ENCODE measurements at regions not wholly inside any gene's neighbourhood (a gene's known extent, or its start where the extent isn't known, plus 50 kb on each side); places are given as distances from the start of the nearest gene placed in this dataset.

GRCh38 chr10:78909221-78909620, 159.5 kb upstream of the ZMIZ1 start:
- Histone ChIP-seq H3K27ac (ENCODE audit: low read depth, low read length, poor library complexity, severe bottlenecking) (no peak overlapping the region), H3K9me3 (ENCODE audit: low read depth, low read length, poor library complexity, severe bottlenecking) (no peaks in the 10 kb centered on the region), H3K36me3 (ENCODE audit: insufficient read depth, low read length, poor library complexity, severe bottlenecking) (no peaks in the 10 kb centered on the region), H3K27me3 (replicated peaks; ENCODE audit: insufficient read depth, low read depth, low read length, poor library complexity) (no peaks in the 10 kb centered on the region), H3K4me3 (ENCODE audit: low read depth, low read length, poor library complexity, severe bottlenecking) (no peak overlapping the region), H3K4me1 (ENCODE audit: insufficient read depth, low read length, poor library complexity, severe bottlenecking) (no peaks in the 10 kb centered on the region)
- TF ChIP-seq EZH2 (IDR thresholded peaks at IDR 0.05; ENCODE audit: borderline replicate concordance, low read depth, low read length, poor library complexity, severe bottlenecking), result no peak
- TF ChIP-seq CTCF (conservative IDR thresholded peaks at IDR 0.05; ENCODE audit: low read depth, low read length), result no peak
- CTCF ChIA-PET, result no interaction called here
- DNase-seq (ENCODE audit: low spot score), result no peak
- BruUV-seq (replicated peaks), result no TSS peak
- POLR2A ChIA-PET (ENCODE audit: low non-redundant PET), result no interaction called here
- intact Hi-C loops (cut with micrococcal nuclease; ENCODE audit: unreplicated experiment), result no loop called here

GRCh38 chr10:78910021-78910420, 158.7 kb upstream of the ZMIZ1 start:
- BruUV-seq (replicated peaks), result no TSS peak
- Histone ChIP-seq H3K4me3 (ENCODE audit: low read depth, low read length, poor library complexity, severe bottlenecking) (no peak overlapping the region), H3K9me3 (ENCODE audit: low read depth, low read length, poor library complexity, severe bottlenecking) (no peaks in the 10 kb centered on the region), H3K27me3 (replicated peaks; ENCODE audit: insufficient read depth, low read depth, low read length, poor library complexity) (no peaks in the 10 kb centered on the region), H3K36me3 (ENCODE audit: insufficient read depth, low read length, poor library complexity, severe bottlenecking) (no peaks in the 10 kb centered on the region), H3K27ac (ENCODE audit: low read depth, low read length, poor library complexity, severe bottlenecking) (no peak overlapping the region), H3K4me1 (ENCODE audit: insufficient read depth, low read length, poor library complexity, severe bottlenecking) (peaks cover 6% of the 10 kb centered on the region)
- CTCF ChIA-PET, result no interaction called here
- no peak for DNase-seq (ENCODE audit: low spot score)
- TF ChIP-seq EZH2 (IDR thresholded peaks at IDR 0.05; ENCODE audit: borderline replicate concordance, low read depth, low read length, poor library complexity, severe bottlenecking), result no peak
- no peak for TF ChIP-seq CTCF (conservative IDR thresholded peaks at IDR 0.05; ENCODE audit: low read depth, low read length)
- POLR2A ChIA-PET (ENCODE audit: low non-redundant PET), result no interaction called here
- intact Hi-C loops (cut with micrococcal nuclease; ENCODE audit: unreplicated experiment), result no loop called here

- POLR2A ChIA-PET (ENCODE audit: low non-redundant PET), result no interaction called here
Measured at GRCh38 chr10:78910476-78910875, 158.3 kb upstream of the ZMIZ1 start.

More at GRCh38 chr10:78910476-78910875, 158.3 kb upstream of the ZMIZ1 start:
- Histone ChIP-seq H3K4me3 (ENCODE audit: low read depth, low read length, poor library complexity, severe bottlenecking) (no peak overlapping the region), H3K4me1 (ENCODE audit: insufficient read depth, low read length, poor library complexity, severe bottlenecking) (peaks cover 6% of the 10 kb centered on the region), H3K9me3 (ENCODE audit: low read depth, low read length, poor library complexity, severe bottlenecking) (no peaks in the 10 kb centered on the region), H3K36me3 (ENCODE audit: insufficient read depth, low read length, poor library complexity, severe bottlenecking) (no peaks in the 10 kb centered on the region), H3K27me3 (replicated peaks; ENCODE audit: insufficient read depth, low read depth, low read length, poor library complexity) (no peaks in the 10 kb centered on the region), H3K27ac (ENCODE audit: low read depth, low read length, poor library complexity, severe bottlenecking) (no peak overlapping the region)
- no peak for TF ChIP-seq EZH2 (IDR thresholded peaks at IDR 0.05; ENCODE audit: borderline replicate concordance, low read depth, low read length, poor library complexity, severe bottlenecking)
- no peak for TF ChIP-seq CTCF (conservative IDR thresholded peaks at IDR 0.05; ENCODE audit: low read depth, low read length)
- intact Hi-C loops (cut with micrococcal nuclease; ENCODE audit: unreplicated experiment), result no loop called here
- no peak for DNase-seq (ENCODE audit: low spot score)
- CTCF ChIA-PET, result no interaction called here
- no TSS peak for BruUV-seq (replicated peaks)
